ENCODE measurements at regions not wholly inside any gene's neighbourhood (a gene's known extent, or its start where the extent isn't known, plus 50 kb on each side); places are given as distances from the start of the nearest gene placed in this dataset.

GRCh38 chr4:13108096-13108495, 376.0 kb downstream of the RAB28 start:
- no peak for TF ChIP-seq EP300 (IDR thresholded peaks at IDR 0.05)
- TF ChIP-seq RAD21 (conservative IDR thresholded peaks at IDR 0.05 in 1 of 2, IDR thresholded peaks at IDR 0.05 in 1 of 2): no peak
- TF ChIP-seq, protein P1, sequence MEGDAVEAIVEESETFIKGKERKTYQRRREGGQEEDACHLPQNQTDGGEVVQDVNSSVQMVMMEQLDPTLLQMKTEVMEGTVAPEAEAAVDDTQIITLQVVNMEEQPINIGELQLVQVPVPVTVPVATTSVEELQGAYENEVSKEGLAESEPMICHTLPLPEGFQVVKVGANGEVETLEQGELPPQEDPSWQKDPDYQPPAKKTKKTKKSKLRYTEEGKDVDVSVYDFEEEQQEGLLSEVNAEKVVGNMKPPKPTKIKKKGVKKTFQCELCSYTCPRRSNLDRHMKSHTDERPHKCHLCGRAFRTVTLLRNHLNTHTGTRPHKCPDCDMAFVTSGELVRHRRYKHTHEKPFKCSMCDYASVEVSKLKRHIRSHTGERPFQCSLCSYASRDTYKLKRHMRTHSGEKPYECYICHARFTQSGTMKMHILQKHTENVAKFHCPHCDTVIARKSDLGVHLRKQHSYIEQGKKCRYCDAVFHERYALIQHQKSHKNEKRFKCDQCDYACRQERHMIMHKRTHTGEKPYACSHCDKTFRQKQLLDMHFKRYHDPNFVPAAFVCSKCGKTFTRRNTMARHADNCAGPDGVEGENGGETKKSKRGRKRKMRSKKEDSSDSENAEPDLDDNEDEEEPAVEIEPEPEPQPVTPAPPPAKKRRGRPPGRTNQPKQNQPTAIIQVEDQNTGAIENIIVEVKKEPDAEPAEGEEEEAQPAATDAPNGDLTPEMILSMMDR (IDR thresholded peaks at IDR 0.05): no peak
- no peak for TF ChIP-seq MYC (IDR thresholded peaks at IDR 0.05; ENCODE audit: borderline replicate concordance, low read length)
